HepG2 (cell line): ENCODE measurements at regions not wholly inside any gene's neighbourhood (a gene's known extent, or its start where the extent isn't known, plus 50 kb on each side); places are given as distances from the start of the nearest gene placed in this dataset.

Source experiments
- ATAC-seq: fragments of 200-7000 bp; cut with Tn5 transposase; 3 replicates; pipeline ENCODE4 v1.9.1; 2020; ENCODE audit warnings: mild to moderate bottlenecking, moderate library complexity
- BruUV-seq: library from RNA; stranded (reverse); fragments of 400-500 nt; replicated peaks from 2 replicates; lab custom pipeline; 2021; lab: Mats Ljungman, UMichigan
- CTCF ChIA-PET: fragments of 300-600 bp; formaldehyde crosslinking; extraction: SDS; loops from one replicate; lab custom pipeline; 2021; ENCODE audit warnings: low total read pairs, inconsistent platforms, low intra/inter-chr PET ratio; lab: Yijun Ruan, JAX
- POLR2A ChIA-PET: fragments of 350-600 bp; sonication (Branson Sonifier 250); formaldehyde crosslinking; loops from one replicate; lab custom pipeline; 2020; ENCODE audit warnings: antibody characterized with exemption, inconsistent platforms; lab: Yijun Ruan, JAX
- DNase-seq: peaks from one replicate; pipeline ENCODE4 v3.0.0-alpha.2; 2015; ENCODE audit warnings: low spot score
- FAIRE-seq: peaks from 3 replicates; lab custom pipeline; 2011; peaks lifted over from hg19 to GRCh38; lab: Jason Lieb, UNC
- H2AFZ ChIP-seq: one replicate; pipeline ENCODE4 v1.6.1; 2011; ENCODE audit warnings: low read length, inconsistent platforms
- H3K27ac ChIP-seq: fragments of 300-600 bp; 3 replicates; pipeline ENCODE4 v1.8.0; 2011; ENCODE audit warnings: mixed run types, mild to moderate bottlenecking, mixed read lengths, low read length, inconsistent platforms; ENCODE audit not compliant: insufficient read depth; ENCODE audit errors: extremely low read length
- H3K27me3 ChIP-seq, 2 experiments: fragments of 200-600 bp in 1 of 2; 2 replicates in 1 of 2; 3 replicates in 1 of 2; pipeline versions ENCODE4 v1.6.0 to v1.8.0; 2011; ENCODE audit warnings: low read length in 2 of 2, mild to moderate bottlenecking in 2 of 2, moderate library complexity in 2 of 2, inconsistent platforms in 1 of 2; ENCODE audit not compliant: insufficient read depth in 2 of 2, control insufficient read depth in 1 of 2
- H3K36me3 ChIP-seq, 2 experiments: fragments of 200-600 bp in 1 of 2; replicated peaks in 1 of 2; 2 replicates in 1 of 2; 3 replicates in 1 of 2; pipeline versions ENCODE4 v1.5.1 to v1.8.0; 2011; ENCODE audit warnings: low read length in 2 of 2, inconsistent platforms in 1 of 2; ENCODE audit not compliant: insufficient read depth in 2 of 2, control insufficient read depth in 1 of 2
- H3K4me1 ChIP-seq: 2 replicates; pipeline ENCODE4 v1.5.1; 2012; ENCODE audit warnings: low read length, inconsistent platforms; ENCODE audit not compliant: insufficient read depth
- H3K4me2 ChIP-seq: 2 replicates; pipeline ENCODE4 v1.6.0; 2011; ENCODE audit warnings: low read depth, low read length, inconsistent platforms
- H3K4me3 ChIP-seq, 3 experiments: fragments of 200-600 bp in 1 of 3; sonication (generic), shearing (Covaris generic) in 1 of 3; replicated peaks in 1 of 3; 2 replicates each; pipeline ENCODE4 v1.5.1; 2011 to 2016; ENCODE audit warnings: low read length in 3 of 3, inconsistent platforms in 2 of 3, low read depth in 2 of 3, mild to moderate bottlenecking in 2 of 3, control low read depth in 1 of 3, mixed read lengths in 1 of 3; ENCODE audit not compliant: insufficient read depth in 1 of 3
- H3K79me2 ChIP-seq: one replicate; pipeline ENCODE4 v1.6.1; 2011; ENCODE audit warnings: low read length, inconsistent platforms; ENCODE audit not compliant: insufficient read depth
- H3K9ac ChIP-seq: 2 replicates; pipeline ENCODE4 v1.6.0; 2011; ENCODE audit warnings: mild to moderate bottlenecking, low read depth, low read length, inconsistent platforms; ENCODE audit not compliant: insufficient read depth
- H3K9me3 ChIP-seq: 2 replicates; pipeline ENCODE4 v1.5.1; 2012; ENCODE audit warnings: mild to moderate bottlenecking, low read length
- H4K20me1 ChIP-seq: 2 replicates; pipeline ENCODE4 v1.6.0; 2011; ENCODE audit warnings: inconsistent platforms, mild to moderate bottlenecking, low read length, moderate library complexity; ENCODE audit not compliant: insufficient read depth
- DMTF1 ChIP-seq: sonication (generic); formaldehyde crosslinking; IDR thresholded peaks from 2 replicates; pipeline ENCODE4 v1.4.0; 2020; ENCODE audit warnings: mild to moderate bottlenecking, missing genetic modification reagents
- GRHL1 ChIP-seq: sonication (generic); formaldehyde crosslinking; conservative IDR thresholded peaks from 2 replicates; pipeline ENCODE4 v1.8.0; 2022; ENCODE audit warnings: missing genetic modification reagents
- KLF13 ChIP-seq: sonication (generic); formaldehyde crosslinking; IDR thresholded peaks from 2 replicates; pipeline ENCODE4 v1.4.0; 2020; ENCODE audit warnings: mild to moderate bottlenecking, missing genetic modification reagents
- MAFF ChIP-seq: IDR thresholded peaks from 2 replicates; pipeline ENCODE4 v1.6.1; 2011; ENCODE audit warnings: low read depth, low read length, improper control_type of control experiment
- PITX1 ChIP-seq: sonication (generic); formaldehyde crosslinking; IDR thresholded peaks from 2 replicates; pipeline ENCODE4 v1.5.1; 2020; ENCODE audit warnings: mild to moderate bottlenecking, missing genetic modification reagents
- RFX5 ChIP-seq: IDR thresholded peaks from 2 replicates; pipeline ENCODE4 v1.6.1; 2011; ENCODE audit warnings: low read depth, low read length, improper control_type of control experiment
- SMARCC2 ChIP-seq: fragments of 450-650 bp; IDR thresholded peaks from 2 replicates; pipeline ENCODE4 v1.6.1; 2017; ENCODE audit warnings: antibody characterized with exemption, mild to moderate bottlenecking
- SYNCRIP ChIP-seq: fragments of 200-400 bp; formaldehyde crosslinking; IDR thresholded peaks from 2 replicates; pipeline ENCODE4 v1.6.1; 2018; ENCODE audit warnings: mild to moderate bottlenecking, low read depth, low read length; ENCODE audit not compliant: insufficient read depth
- TEAD3 ChIP-seq: optimal IDR thresholded peaks from 2 replicates; pipeline ENCODE3; 2016; ENCODE audit warnings: borderline replicate concordance
- ZBTB8A ChIP-seq: sonication (generic); formaldehyde crosslinking; IDR thresholded peaks from 2 replicates; pipeline ENCODE4 v1.4.0; 2020; ENCODE audit warnings: mild to moderate bottlenecking, low read depth, missing genetic modification reagents, borderline replicate concordance
- ZFP62 ChIP-seq: sonication (generic); formaldehyde crosslinking; IDR thresholded peaks from 2 replicates; pipeline ENCODE4 v1.4.0; 2020; ENCODE audit warnings: missing genetic modification reagents
- ZNF562 ChIP-seq: sonication (generic); formaldehyde crosslinking; IDR thresholded peaks from 2 replicates; pipeline ENCODE4 v1.8.0; 2022; ENCODE audit warnings: missing genetic modification reagents, borderline replicate concordance
- ZNF574 ChIP-seq: sonication (generic); formaldehyde crosslinking; IDR thresholded peaks from 2 replicates; pipeline ENCODE4 v1.4.0; 2020; ENCODE audit warnings: missing genetic modification reagents
- WGBS: methylation state at CpG from one replicate; pipeline ENCODE4 v1.1.6; 2017; ENCODE audit warnings: low lambda C conversion rate; 5-methylcytosine and 5-hydroxymethylcytosine counted together
- in situ Hi-C: cut with HindIII; loops from 2 replicates; pipeline ENCODE4 v1.10.0; 2017; ENCODE audit warnings: low pct_unique_long_range_greater_than_20kb; ENCODE audit not compliant: extremely low pct_ligation_motif_present
- intact Hi-C: fragments of 100-400 bp; cut with micrococcal nuclease; formaldehyde crosslinking; loops from one replicate; pipeline ENCODE4 v1.10.0; 2022; ENCODE audit not compliant: unreplicated experiment

GRCh38 chr15:70501849-70502248 lies 261.5 kb downstream of the UACA start:
- Histone ChIP-seq H3K27me3 (peaks cover 2 to 17% of the 10 kb centered on the region in 2 experiments; a peak in 3 of 5 replicates), H3K27ac (no peak overlapping the region), H3K9ac (no peak overlapping the region), H4K20me1 (no peaks in the 10 kb centered on the region; the same call in 1 of the 2 replicates), H3K79me2 (no peaks in the 10 kb centered on the region), H2AFZ (no peak overlapping the region), H3K4me3 (no peak overlapping the region), H3K4me1 (no peaks in the 10 kb centered on the region), H3K4me2 (no peak overlapping the region), H3K9me3 (no peaks in the 10 kb centered on the region), H3K36me3 (no peaks in the 10 kb centered on the region)
- FAIRE-seq (no peak), ATAC-seq (no peak), DNase-seq (no peak)
- in situ Hi-C loops (no loop called here), intact Hi-C loops (no loop called here)
- POLR2A ChIA-PET = no interaction called here
- CTCF ChIA-PET = no interaction called here
- 31% methylated on average over 3 of the region's 4 CpGs for WGBS
- TF ChIP-seq RFX5 (no peak), MAFF (no peak), GRHL1 (CRISPR knock-in tag) (no peak), ZBTB8A (CRISPR knock-in tag) (no peak), TEAD3 (CRISPR knock-in tag) (no peak), ZFP62 (CRISPR knock-in tag) (no peak), ZNF574 (CRISPR knock-in tag) (no peak), DMTF1 (CRISPR knock-in tag) (no peak), ZNF562 (CRISPR knock-in tag) (no peak), SYNCRIP (no peak), KLF13 (CRISPR knock-in tag) (no peak), PITX1 (CRISPR knock-in tag) (no peak), SMARCC2 (no peak)
- no TSS peak for BruUV-seq
